Hematopoietic multipotent progenitor cell (in vitro differentiated cells): ENCODE measurements at regions not wholly inside any gene's neighbourhood (a gene's known extent, or its start where the extent isn't known, plus 50 kb on each side); places are given as distances from the start of the nearest gene placed in this dataset.

ENCODE experiments used
- DNase-seq, 3 donors: peaks; one replicate each; pipeline ENCODE4 v3.0.0-alpha.2; 2011 to 2015; ENCODE audit warnings: low read depth in 2 of 3, low spot score in 2 of 3

- no peak for DNase-seq
Measured at GRCh38 chr2:2879781-2880180, 497.8 kb downstream of the EIPR1 start.

- DNase-seq: no peak
Measured at GRCh38 chr2:2879071-2879470, 498.5 kb downstream of the EIPR1 start.

GRCh38 chr2:2877427-2877826, 500.2 kb downstream of the EIPR1 start:
- no peak for DNase-seq

- DNase-seq: no peak
Measured at GRCh38 chr2:2876331-2877221, 501.0 kb downstream of the EIPR1 start.

GRCh38 chr2:2875831-2876230, 501.8 kb downstream of the EIPR1 start:
- DNase-seq: no peak

DNA sequence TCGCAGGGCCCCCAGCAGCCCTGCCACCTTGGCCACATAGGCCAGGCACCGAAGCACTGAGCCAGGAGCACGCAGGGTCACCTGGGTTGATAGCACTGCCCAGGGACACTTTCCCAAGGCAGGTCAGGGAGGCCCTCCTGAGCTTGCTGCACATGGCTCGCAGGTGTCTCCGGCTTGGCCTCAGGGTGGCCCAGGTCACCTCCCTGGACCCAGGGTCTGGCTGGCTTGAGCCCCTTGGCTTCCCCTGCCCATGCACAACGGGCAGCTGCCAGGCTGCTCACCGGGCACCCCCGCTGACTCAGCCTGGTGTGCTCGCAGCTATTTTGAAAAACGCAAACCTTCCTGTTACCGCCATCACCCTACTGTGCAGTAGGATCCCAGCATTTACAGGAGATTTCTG, 502.3 kb downstream of the EIPR1 start:
- no peak for DNase-seq

- DNase-seq: no peak
Measured at GRCh38 chr2:2874805-2875204, 502.8 kb downstream of the EIPR1 start.

GRCh38 chr2:2874341-2874740, 503.3 kb downstream of the EIPR1 start:
- no peak for DNase-seq

DNA sequence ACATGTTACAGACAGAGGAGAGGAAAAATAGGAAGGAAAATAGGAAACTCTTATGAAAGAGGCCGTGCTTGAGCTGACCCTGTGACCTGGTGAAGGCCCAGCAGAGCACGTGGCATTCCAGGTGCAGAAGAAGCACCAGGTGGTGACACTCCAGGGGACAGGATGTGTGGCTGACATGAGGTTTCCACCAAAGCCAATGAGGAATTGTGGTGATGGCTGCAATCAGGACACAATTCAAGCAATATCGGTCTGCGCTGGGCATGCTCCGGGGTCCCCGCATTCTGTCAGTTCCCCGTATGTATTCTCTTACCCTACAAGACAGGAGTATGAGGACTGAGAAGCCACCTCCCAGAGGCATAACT, 504.2 kb downstream of the EIPR1 start:
- no peak for DNase-seq

DNA sequence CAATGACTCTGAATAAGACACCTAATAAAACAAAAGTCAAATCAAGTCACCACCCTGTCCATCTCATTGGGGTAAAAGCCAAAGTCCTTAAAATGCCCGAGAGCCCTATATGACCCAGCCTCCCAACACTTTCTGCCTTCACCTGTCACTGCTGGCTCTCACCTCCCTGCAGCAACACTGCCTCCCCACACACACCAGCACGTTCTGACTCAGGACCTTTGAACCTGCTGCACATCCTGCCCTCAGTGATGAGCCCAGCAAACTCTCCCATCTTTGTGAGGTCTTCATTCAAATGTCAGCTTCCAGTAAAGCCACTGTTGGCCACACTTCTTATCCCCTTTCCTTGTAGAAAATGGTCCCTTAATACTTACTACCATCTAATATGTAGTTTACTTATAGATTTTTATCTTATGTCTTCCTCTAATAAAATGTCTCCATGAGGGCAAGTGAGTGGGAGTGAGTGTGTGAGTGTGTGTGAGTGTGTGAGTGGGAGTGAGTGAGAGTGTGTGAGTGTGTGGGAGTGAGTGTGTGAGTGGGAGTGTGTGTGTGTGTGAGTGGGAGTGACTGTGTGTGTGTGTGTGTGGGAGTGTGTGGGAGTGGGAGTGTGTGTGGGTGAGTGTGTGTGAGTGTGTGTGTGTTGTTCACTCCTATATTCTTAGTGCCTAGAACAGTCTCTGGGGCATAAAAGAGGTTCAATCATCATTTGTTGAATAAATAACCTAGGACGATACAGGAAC, 504.7 kb downstream of the EIPR1 start:
- DNase-seq: no peak

GRCh38 chr2:2872309-2872617, 505.4 kb downstream of the EIPR1 start:
- DNase-seq: no peak

GRCh38 chr2:2871480-2872308, 505.9 kb downstream of the EIPR1 start:
- no peak for DNase-seq

- no peak for DNase-seq
Measured at GRCh38 chr2:2870106-2870505, 507.5 kb downstream of the EIPR1 start.

DNA sequence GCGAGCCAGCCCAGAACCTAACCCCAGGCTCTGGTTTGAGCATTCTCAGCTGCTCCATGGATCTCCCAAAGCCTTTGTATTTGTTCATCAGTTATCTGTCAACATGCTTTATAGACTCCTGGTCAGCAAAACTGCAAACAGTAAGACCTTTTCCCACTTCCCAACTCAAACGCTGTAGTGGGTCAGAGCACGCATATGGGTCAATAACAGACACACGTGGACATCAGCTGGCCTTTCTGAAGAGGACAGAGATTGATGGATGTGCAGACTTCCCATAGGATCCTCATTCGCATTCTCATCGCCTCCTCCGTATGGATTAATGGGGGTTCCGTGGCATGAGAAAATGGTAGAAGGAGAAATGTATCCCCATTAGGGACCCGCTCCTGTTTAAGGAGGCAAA, 508.1 kb downstream of the EIPR1 start:
- no peak for DNase-seq

DNA sequence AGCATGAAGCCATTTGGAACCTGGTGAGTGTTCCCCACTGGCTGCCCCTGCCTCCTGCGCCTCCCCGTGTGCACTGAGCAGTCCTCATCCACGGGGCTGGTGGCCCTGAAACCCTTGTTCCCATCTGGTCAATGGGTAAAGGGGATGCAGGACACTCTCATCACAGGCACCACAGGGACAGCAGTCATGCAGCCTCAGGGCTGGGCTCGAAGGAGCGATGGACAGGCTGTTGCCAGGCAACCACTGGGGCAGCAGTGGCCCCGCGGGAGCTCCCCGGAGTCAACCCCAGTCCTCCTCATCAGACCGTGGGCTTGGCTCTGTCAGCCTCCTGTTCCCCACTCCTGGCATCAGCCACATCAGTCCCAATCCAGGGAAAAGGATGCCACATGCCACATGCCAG, 509.5 kb downstream of the EIPR1 start:
- no peak for DNase-seq

GRCh38 chr2:2867397-2867979, 510.1 kb downstream of the EIPR1 start:
- no peak for DNase-seq

- DNase-seq: no peak
Measured at GRCh38 chr2:2866459-2866858, 511.2 kb downstream of the EIPR1 start.

GRCh38 chr2:2862386-2862785, 515.2 kb downstream of the EIPR1 start:
- no peak for DNase-seq

DNA sequence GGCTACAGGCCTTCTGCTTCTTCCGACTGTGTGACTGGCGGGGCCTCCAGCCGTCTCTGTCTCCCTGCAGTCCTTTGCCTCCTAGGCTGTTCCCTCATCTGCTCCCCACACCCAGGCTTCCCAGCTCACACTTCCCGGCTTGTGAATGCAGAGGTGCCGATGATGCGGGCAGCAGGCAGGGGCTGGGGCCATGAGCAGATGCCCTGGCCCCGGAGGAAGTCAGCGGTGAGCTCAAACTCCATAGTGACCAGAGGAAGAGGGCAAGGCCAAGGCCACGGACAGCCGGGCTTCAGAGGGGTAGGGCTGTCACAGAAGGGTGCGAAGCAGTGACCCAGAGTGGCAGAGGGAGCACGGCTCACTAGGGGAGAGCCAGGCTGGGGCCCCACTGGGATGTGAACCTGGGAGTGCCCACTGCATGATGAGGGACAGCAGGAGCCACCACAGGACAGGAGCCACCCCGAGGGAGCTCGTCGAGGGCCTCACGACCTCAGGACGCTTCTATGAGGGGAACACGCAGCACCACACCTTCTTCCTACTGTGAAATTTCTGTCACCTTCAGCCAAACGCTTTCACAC, 515.9 kb downstream of the EIPR1 start:
- no peak for DNase-seq

GRCh38 chr2:2860589-2861300, 516.9 kb downstream of the EIPR1 start:
- DNase-seq: no peak
